Astrocyte (in vitro differentiated cells and primary cell): ENCODE measurements at regions not wholly inside any gene's neighbourhood (a gene's known extent, or its start where the extent isn't known, plus 50 kb on each side); places are given as distances from the start of the nearest gene placed in this dataset.

Experiments
- CTCF ChIP-seq: IDR thresholded peaks from 2 replicates; pipeline ENCODE4 v1.5.1; 2011; ENCODE audit warnings: low read depth, mild to moderate bottlenecking, inconsistent platforms, low read length, moderate library complexity; ENCODE audit not compliant: insufficient read depth
- EZH2 ChIP-seq: IDR thresholded peaks from 2 replicates; pipeline ENCODE4 v1.6.1; 2012; ENCODE audit warnings: mild to moderate bottlenecking, low read length, inconsistent platforms; ENCODE audit not compliant: insufficient read depth

GRCh38 chr18:11320986-11321385, 171.6 kb upstream of the PIEZO2 start:
- TF ChIP-seq CTCF (no peak), EZH2 (no peak)
